ENCODE measurements at regions not wholly inside any gene's neighbourhood (a gene's known extent, or its start where the extent isn't known, plus 50 kb on each side); places are given as distances from the start of the nearest gene placed in this dataset.

DNA sequence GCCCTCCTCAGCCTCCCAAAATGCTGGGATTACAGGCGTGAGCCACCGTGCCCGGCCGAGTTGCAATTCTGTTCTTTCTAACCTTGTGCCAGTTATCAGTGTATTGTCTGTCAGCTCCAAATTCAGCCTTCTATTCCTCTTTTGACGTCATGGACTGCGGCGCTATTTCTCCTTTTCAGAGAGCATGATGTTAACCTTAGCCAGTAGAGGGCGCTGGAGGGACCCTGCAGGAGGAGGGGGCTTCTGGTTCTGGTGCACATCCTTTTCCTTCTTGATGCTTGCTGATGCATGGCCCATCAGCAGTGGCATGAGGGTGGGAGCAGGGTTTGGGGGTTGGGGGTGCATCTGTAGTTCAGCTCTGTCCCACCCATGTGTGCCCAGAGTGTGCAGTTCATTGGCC lies 179.3 kb upstream of the RMST start:
- no peak for TF ChIP-seq ZFP3 (CRISPR knock-in tag; IDR thresholded peaks at IDR 0.05)
- no peak for TF ChIP-seq TOX (CRISPR knock-in tag; IDR thresholded peaks at IDR 0.05; ENCODE audit: borderline replicate concordance)
- no peak for TF ChIP-seq ZC3H10 (CRISPR knock-in tag; IDR thresholded peaks at IDR 0.05)
- TF ChIP-seq CSDC2 (CRISPR knock-in tag; IDR thresholded peaks at IDR 0.05) = no peak
- TF ChIP-seq ZFP30 (CRISPR knock-in tag; IDR thresholded peaks at IDR 0.05) = no peak
- TF ChIP-seq OSR1 (CRISPR knock-in tag; IDR thresholded peaks at IDR 0.05) = no peak
- no peak for TF ChIP-seq ZNF8 (CRISPR knock-in tag; IDR thresholded peaks at IDR 0.05)
- TF ChIP-seq ARNTL (CRISPR knock-in tag; IDR thresholded peaks at IDR 0.05; ENCODE audit: borderline replicate concordance, low read depth) = no peak
- TF ChIP-seq ISL1 (CRISPR knock-in tag; IDR thresholded peaks at IDR 0.05) = no peak
- TF ChIP-seq ZNF70 (CRISPR knock-in tag; IDR thresholded peaks at IDR 0.05) = no peak
- TF ChIP-seq, protein P1, sequence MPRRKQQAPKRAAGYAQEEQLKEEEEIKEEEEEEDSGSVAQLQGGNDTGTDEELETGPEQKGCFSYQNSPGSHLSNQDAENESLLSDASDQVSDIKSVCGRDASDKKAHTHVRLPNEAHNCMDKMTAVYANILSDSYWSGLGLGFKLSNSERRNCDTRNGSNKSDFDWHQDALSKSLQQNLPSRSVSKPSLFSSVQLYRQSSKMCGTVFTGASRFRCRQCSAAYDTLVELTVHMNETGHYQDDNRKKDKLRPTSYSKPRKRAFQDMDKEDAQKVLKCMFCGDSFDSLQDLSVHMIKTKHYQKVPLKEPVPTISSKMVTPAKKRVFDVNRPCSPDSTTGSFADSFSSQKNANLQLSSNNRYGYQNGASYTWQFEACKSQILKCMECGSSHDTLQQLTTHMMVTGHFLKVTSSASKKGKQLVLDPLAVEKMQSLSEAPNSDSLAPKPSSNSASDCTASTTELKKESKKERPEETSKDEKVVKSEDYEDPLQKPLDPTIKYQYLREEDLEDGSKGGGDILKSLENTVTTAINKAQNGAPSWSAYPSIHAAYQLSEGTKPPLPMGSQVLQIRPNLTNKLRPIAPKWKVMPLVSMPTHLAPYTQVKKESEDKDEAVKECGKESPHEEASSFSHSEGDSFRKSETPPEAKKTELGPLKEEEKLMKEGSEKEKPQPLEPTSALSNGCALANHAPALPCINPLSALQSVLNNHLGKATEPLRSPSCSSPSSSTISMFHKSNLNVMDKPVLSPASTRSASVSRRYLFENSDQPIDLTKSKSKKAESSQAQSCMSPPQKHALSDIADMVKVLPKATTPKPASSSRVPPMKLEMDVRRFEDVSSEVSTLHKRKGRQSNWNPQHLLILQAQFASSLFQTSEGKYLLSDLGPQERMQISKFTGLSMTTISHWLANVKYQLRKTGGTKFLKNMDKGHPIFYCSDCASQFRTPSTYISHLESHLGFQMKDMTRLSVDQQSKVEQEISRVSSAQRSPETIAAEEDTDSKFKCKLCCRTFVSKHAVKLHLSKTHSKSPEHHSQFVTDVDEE (CRISPR knock-in tag; IDR thresholded peaks at IDR 0.05) = no peak
- TF ChIP-seq SNAI2 (CRISPR knock-in tag; IDR thresholded peaks at IDR 0.05) = no peak
- ATAC-seq = no peak

DNA sequence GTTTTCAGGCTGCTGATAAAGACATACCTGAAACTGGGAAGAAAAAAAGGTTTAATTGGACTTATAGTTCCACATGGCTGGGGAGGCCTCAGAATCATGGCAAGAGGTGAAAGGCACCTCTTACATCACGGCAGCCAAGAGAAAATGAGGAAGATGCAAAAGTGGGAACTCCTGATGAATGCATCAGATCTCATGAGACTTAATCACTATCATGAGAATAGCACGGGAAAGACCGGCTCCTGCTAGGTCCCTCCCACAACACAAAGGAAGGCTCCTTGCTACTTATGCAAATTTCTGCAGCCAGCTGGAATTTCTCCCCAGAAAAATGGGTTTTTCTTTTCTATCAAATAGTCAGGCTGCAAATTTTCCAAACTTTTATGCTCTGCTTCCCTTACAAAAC lies 174.1 kb upstream of the RMST start:
- no peak for ATAC-seq
- TF ChIP-seq ZNF565 (CRISPR knock-in tag; conservative IDR thresholded peaks at IDR 0.05; ENCODE audit: low read depth) (no peak), ZNF8 (CRISPR knock-in tag; IDR thresholded peaks at IDR 0.05) (no peak), ESRRG (CRISPR knock-in tag; IDR thresholded peaks at IDR 0.05) (no peak), RARB (CRISPR knock-in tag; IDR thresholded peaks at IDR 0.05) (no peak), OSR1 (CRISPR knock-in tag; IDR thresholded peaks at IDR 0.05) (no peak), PPARA (CRISPR knock-in tag; IDR thresholded peaks at IDR 0.05; ENCODE audit: borderline replicate concordance) (no peak), ARNTL (CRISPR knock-in tag; IDR thresholded peaks at IDR 0.05; ENCODE audit: borderline replicate concordance, low read depth) (no peak), ZC3H10 (CRISPR knock-in tag; IDR thresholded peaks at IDR 0.05) (no peak), TOX (CRISPR knock-in tag; IDR thresholded peaks at IDR 0.05; ENCODE audit: borderline replicate concordance) (no peak), GLIS3 (CRISPR knock-in tag; IDR thresholded peaks at IDR 0.05) (no peak), ZFP30 (CRISPR knock-in tag; IDR thresholded peaks at IDR 0.05) (no peak)
- TF ChIP-seq, protein P1 (CRISPR knock-in tag; IDR thresholded peaks at IDR 0.05) = no peak
- TF ChIP-seq, protein P2, sequence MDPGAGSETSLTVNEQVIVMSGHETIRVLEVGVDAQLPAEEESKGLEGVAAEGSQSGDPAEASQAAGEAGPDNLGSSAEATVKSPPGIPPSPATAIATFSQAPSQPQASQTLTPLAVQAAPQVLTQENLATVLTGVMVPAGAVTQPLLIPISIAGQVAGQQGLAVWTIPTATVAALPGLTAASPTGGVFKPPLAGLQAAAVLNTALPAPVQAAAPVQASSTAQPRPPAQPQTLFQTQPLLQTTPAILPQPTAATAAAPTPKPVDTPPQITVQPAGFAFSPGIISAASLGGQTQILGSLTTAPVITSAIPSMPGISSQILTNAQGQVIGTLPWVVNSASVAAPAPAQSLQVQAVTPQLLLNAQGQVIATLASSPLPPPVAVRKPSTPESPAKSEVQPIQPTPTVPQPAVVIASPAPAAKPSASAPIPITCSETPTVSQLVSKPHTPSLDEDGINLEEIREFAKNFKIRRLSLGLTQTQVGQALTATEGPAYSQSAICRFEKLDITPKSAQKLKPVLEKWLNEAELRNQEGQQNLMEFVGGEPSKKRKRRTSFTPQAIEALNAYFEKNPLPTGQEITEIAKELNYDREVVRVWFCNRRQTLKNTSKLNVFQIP (CRISPR knock-in tag; IDR thresholded peaks at IDR 0.05; ENCODE audit: borderline replicate concordance, low read depth) = no peak

DNA sequence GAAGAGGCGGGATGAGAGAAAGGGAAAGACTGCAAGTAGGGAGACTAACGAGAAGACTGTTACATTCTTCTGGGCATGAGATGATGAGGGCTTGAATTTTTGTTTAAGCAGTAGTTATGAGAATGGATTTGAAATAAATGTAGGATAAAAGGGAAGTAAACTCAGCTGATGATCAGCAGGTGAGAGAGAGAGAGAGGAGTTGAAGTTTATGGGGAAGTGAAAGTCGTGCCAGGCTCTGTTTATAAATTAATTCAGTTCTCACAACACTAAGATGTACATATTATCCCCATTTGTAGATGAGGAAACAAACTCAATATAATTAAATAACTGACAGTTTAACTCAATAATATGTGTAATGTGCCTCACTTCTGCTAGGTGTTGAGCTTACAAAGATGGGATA lies 170.0 kb upstream of the RMST start:
- no peak for ATAC-seq
- no peak for TF ChIP-seq ARNTL (CRISPR knock-in tag; IDR thresholded peaks at IDR 0.05; ENCODE audit: borderline replicate concordance, low read depth)
- TF ChIP-seq, protein P2 (CRISPR knock-in tag; IDR thresholded peaks at IDR 0.05; ENCODE audit: borderline replicate concordance, low read depth) = no peak

DNA sequence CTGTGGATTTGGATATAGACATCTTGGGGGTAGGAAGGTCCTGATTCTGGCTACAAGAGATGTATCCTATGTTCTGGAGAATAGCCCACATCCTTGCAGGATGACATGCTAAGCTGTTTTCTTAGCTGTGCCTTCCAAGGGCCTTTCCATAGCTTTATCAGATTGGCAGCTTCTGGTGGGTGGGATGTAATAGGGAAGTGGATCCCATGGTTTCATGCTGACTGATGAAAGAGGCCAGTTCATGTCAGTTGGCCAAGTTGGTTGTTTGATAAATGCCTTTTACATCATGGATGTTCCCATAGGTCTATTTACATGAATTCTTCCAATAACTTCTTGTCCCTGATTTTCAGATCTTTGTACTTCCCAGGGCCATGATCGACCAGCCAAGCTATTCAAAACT lies 169.1 kb upstream of the RMST start:
- no peak for ATAC-seq
- TF ChIP-seq TOX (CRISPR knock-in tag; IDR thresholded peaks at IDR 0.05; ENCODE audit: borderline replicate concordance) = no peak
- no peak for TF ChIP-seq ISL1 (CRISPR knock-in tag; IDR thresholded peaks at IDR 0.05)
- TF ChIP-seq ZNF8 (CRISPR knock-in tag; IDR thresholded peaks at IDR 0.05) = no peak
- TF ChIP-seq, protein P1 (CRISPR knock-in tag; IDR thresholded peaks at IDR 0.05) = no peak
- no peak for TF ChIP-seq ZFP3 (CRISPR knock-in tag; IDR thresholded peaks at IDR 0.05)
- TF ChIP-seq ESRRG (CRISPR knock-in tag; IDR thresholded peaks at IDR 0.05) = no peak
- no peak for TF ChIP-seq RARB (CRISPR knock-in tag; IDR thresholded peaks at IDR 0.05)
- TF ChIP-seq, protein P3, sequence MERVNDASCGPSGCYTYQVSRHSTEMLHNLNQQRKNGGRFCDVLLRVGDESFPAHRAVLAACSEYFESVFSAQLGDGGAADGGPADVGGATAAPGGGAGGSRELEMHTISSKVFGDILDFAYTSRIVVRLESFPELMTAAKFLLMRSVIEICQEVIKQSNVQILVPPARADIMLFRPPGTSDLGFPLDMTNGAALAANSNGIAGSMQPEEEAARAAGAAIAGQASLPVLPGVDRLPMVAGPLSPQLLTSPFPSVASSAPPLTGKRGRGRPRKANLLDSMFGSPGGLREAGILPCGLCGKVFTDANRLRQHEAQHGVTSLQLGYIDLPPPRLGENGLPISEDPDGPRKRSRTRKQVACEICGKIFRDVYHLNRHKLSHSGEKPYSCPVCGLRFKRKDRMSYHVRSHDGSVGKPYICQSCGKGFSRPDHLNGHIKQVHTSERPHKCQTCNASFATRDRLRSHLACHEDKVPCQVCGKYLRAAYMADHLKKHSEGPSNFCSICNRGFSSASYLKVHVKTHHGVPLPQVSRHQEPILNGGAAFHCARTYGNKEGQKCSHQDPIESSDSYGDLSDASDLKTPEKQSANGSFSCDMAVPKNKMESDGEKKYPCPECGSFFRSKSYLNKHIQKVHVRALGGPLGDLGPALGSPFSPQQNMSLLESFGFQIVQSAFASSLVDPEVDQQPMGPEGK (CRISPR knock-in tag; IDR thresholded peaks at IDR 0.05; ENCODE audit: borderline replicate concordance) = no peak
- no peak for TF ChIP-seq ARNTL (CRISPR knock-in tag; IDR thresholded peaks at IDR 0.05; ENCODE audit: borderline replicate concordance, low read depth)
- TF ChIP-seq OSR1 (CRISPR knock-in tag; IDR thresholded peaks at IDR 0.05) = no peak
- TF ChIP-seq PPARA (CRISPR knock-in tag; IDR thresholded peaks at IDR 0.05; ENCODE audit: borderline replicate concordance) = no peak

Measured in SK-N-SH treated with all-trans-retinoic acid at 6 μM for 48 hours (cell line).